Activated CD8-positive, alpha-beta memory T cell treated with anti-CD3 and anti-CD28 coated beads, Interleukin-2, amount 50 U/mL, for 48 hours (primary cell): ENCODE measurements at regions not wholly inside any gene's neighbourhood (a gene's known extent, or its start where the extent isn't known, plus 50 kb on each side); places are given as distances from the start of the nearest gene placed in this dataset.
A peak's percentile ranks its signal among the peaks of the same experiment; 100 is the strongest.

ENCODE experiments used
- DNase-seq: peaks from one replicate; pipeline ENCODE4 v3.0.0-alpha.2; 2020

DNA sequence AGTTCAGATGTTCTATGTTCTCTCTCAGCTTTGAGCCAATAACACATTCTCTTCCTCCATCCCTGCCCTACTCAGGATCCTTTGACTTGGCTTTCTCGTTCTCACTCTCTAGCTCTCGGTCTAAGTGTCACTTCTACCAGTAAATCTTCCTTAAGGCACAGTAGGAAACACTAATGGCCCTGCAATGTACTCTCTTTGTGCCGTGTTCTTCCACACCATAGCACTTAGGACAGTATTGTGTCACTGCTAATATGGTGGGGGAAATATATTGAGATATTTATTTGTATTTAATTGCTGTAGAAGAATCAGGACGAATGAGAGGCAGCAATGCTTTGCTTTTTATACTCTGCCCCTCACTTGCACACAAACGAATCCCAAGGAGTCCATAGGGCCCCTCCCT, 493.1 kb downstream of the SHISA9 start:
- DNase-seq, result no peak

GRCh38 chr16:13397126-13397525, 495.7 kb downstream of the SHISA9 start:
- no peak for DNase-seq

- no peak for DNase-seq
Observed at GRCh38 chr16:13401641-13402040, 500.2 kb downstream of the SHISA9 start.

DNA sequence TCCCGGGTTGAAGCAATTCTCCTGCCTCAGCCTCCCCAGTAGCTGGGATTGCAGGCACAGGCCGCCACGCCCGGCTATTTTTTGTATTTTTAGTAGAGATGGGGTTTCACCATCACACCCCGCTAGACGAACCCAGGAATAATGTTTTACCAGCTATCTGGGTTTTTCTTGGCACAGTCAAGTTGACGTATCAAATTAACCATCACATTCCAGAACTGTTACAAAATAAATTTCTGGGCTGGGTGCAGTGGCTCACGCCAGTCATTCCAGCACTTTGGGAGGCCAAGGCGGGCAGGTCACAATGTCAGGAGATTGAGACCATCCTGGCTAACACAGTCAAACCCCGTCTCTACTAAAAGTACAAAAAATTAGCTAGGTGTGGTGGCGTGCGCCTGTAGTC, 501.2 kb downstream of the SHISA9 start:
- DNase-seq, result no peak

DNA sequence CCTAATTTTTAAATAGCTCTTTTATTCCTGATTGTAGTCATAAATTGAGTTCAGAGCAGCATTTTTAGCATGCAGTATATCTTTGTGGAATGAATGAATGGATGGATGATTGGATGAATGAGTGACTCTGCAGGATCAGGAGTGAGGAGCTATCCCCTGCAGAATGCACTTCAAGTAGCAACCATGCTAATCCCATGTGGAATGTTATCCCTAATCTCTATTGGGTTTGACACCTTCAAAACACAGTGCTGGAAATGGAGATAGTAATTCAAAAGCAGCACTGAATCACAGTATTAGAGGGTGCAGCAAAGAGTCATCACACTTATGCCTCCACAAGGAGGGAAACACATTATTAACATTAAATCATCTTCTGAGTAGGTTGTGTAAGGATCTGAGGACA, 501.9 kb downstream of the SHISA9 start:
- DNase-seq, result no peak

- no peak for DNase-seq
Observed at GRCh38 chr16:13414154-13414553, 505.8 kb upstream of the ERCC4 start.

DNA sequence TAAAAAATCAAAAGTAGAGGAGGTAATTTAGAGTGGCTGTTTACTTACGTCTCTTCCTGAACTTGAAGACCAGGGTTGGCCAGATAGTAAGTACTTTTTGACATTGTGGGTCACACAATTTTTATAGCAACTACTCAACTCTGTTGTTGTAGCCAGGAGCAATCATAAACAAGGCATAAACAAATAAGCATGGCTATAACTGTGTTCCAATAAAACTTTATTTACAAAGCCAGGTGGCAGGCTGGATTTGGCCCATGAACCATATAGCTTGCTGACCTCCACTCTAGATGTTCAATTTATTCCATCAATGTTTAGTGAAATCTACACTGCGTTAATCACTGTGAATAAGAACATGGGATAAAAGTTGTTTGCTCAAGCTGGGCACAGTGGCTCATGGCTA, 500.4 kb upstream of the ERCC4 start:
- DNase-seq, result no peak

DNA sequence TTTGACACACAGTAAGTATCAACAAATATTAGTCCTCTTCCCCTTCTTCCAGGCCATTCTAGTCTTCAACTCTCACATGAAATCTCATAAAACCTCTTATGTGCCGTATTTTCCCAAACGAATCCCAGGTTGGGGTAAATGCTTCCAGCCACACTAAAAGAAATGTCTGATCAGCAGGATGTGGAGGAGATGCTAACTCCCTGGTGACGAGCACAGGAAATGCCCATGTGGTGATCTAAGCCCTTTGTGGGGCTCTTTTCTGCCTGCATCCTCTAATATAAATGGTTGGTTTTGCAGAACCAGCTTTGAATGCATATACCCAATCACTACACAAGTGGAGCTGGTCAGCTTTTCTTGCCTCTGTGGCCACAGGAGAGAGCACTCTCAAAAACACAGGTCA, 498.2 kb upstream of the ERCC4 start:
- DNase-seq, result no peak

DNA sequence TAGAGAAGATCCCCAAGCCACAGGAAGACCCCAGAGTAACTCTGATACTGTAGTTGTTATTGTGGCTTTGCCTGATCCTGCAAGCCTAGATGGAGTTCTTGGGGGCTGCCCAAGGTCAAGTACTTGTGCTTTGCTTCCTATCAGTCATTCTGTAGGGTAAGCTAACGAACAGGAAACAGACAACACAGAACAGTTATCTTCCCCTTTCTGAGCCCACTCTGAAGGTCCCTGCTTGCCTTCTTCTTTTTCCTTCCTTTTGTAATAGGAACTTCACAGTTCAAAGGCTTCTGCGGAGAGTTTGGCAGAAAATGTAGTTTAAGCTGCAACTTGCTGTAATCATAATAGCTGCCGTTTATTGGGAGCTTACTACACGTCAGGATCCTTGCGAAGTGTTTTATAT, 494.1 kb upstream of the ERCC4 start:
- no peak for DNase-seq

GRCh38 chr16:13426269-13426668, 493.7 kb upstream of the ERCC4 start:
- DNase-seq, result no peak

DNA sequence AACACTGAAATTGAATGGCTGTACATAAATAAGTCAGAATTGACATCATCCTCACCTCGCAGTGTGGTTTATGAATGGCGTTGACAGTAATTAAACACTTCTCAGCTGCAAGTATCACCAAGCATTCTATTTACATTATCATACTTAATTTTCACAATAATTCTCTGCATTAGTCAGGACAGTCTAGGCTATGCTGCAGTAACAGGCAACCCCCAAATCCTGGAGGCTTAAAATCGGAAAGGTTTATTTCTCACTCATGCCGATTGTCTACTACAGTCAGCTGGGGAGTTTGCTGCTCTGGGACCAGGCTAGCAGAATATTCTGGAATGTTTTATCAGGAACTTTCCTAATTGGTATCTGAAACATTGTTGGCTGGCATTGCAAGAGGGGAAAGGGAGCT, 493.2 kb upstream of the ERCC4 start:
- no peak for DNase-seq

DNA sequence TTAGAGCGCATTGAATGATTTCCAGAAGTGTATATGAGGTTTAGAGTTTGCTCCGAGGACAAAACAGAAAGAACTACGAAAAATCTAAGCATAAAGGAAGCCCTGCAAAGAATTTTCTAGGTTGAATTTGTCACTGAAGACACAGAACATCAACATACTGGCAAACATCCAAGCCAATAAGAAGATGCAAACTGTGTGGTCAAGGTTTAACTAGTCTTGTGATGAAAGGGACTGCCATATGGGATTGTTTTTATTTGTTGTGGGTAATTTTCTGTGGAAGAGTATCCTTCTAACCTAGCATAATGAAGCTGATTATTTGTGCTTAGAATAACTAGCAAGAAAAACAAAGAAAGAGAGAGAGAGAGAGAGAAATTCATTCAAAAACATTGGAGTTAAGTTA, 492.0 kb upstream of the ERCC4 start:
- no peak for DNase-seq

DNA sequence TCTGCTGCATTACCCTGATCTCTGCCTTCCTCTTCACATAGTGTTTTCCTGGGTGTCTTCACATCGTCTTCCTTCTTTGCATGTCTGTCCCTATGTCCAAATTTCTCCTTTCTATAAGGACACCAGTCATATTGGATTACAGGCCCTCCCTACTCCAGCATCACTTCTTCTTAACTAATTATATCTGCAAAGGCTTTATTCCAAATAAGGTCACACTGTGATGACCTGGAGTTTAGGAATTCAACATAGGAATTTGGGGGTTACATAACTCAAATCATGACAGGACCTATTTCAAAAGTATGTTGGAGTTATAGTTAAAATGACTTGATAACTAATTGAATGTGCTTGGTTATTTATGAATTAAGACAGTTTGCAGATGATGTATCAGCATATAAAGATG, 490.5 kb upstream of the ERCC4 start:
- no peak for DNase-seq

GRCh38 chr16:13435415-13435814, 484.5 kb upstream of the ERCC4 start:
- no peak for DNase-seq

GRCh38 chr16:13435873-13436474, 484.0 kb upstream of the ERCC4 start:
- DNase-seq, result no peak

GRCh38 chr16:13436641-13437412, 483.1 kb upstream of the ERCC4 start:
- no peak for DNase-seq

DNA sequence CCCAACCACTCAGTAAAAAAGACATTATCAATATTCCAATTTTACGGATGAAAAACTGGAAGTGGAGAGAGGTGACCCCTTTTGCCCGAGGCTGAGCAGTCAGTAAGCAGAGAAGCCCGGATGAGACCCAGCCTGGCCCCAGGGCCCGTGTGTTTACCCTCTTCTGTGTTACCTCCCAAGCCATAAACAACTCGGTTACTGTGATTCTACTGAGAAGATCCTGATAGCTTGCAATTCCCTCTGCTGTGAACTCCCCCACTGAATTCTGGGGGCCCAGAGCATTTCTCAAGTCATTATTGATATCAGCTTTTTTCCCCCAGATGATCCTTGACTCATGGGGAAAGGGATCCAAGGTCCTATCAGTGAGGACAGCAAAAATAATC, 482.6 kb upstream of the ERCC4 start:
- no peak for DNase-seq

- no peak for DNase-seq
Observed at GRCh38 chr16:13438064-13438463, 481.9 kb upstream of the ERCC4 start.

DNA sequence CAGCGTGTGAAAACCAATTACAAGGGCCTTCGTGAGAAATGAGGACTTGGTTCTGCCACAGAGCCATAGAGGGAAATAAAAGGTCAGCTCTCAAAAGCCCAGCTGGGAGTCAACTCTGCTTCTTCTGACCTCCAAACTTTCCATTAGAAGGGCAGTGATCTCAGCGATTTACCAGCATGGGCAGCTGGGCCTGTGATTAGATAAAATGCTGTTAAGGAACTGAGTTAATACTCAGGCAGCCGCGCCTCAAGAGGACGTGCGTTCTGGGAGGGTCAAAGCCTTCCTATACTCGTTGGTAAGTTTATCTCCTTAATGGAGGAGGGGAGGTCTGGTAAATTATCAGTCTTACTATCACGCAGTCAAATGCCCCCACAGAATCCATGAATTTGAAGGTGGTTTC, 480.2 kb upstream of the ERCC4 start:
- DNase-seq, result no peak

DNA sequence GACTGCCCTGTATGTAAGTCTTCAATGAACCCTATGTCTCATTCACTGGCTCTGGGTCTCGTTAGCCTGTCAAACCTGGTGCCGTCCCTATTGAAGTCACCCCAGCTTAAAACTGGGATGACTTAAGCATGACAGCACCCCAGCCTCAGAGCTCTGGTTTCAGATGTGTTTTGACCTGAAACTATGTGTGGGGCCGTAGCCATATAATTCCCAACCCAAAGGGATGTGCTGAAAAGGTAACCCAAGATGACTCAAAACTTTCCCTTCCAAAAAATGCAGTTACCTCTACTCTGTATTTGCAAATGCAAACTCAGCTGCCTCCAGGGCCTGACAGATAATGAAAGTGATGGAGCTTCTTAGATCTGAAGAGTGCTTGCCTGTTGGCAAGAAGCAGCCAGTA, 478.3 kb upstream of the ERCC4 start:
- no peak for DNase-seq

GRCh38 chr16:13448346-13448745, 471.6 kb upstream of the ERCC4 start:
- no peak for DNase-seq

DNA sequence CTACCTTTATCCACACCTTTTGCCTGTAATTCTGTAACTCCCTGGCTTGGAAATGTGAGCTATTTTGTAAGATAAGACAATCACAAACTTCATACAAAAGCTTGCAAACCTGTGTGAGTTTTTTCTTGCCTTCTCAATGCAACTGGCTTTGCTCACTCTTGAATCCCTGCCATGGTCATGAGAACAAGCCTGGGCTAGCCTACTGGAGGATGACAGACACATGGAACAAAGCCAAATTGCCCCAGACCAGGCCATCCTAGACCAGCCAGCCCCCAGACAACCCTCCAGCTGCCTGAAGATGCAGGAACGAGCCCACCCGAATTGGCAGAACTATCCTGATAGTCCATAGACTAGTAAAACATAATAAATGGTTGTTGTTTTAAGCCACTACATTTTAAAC, 466.6 kb upstream of the ERCC4 start:
- no peak for DNase-seq

GRCh38 chr16:13453938-13454553, 465.9 kb upstream of the ERCC4 start:
- peak; percentile 52 for DNase-seq

DNA sequence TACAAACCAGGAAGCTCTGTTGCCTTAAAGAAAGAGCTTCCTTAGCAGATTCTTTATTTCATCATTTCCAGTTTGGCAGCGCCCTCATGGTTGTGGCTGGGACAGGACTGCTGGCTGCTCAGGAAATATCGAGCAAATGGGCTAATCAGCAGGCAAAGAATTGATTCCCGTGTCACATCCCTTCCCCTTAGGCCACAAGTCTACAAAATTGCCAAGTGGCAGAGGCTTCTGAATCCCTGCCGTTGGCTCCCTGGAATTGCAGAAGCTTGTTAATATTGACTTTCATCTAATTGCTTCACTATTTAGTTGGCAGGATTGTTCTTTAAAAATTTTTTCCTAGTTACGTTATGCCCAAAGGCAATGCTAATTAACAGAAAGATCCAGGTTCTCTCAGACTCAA, 456.3 kb upstream of the ERCC4 start:
- no peak for DNase-seq

DNA sequence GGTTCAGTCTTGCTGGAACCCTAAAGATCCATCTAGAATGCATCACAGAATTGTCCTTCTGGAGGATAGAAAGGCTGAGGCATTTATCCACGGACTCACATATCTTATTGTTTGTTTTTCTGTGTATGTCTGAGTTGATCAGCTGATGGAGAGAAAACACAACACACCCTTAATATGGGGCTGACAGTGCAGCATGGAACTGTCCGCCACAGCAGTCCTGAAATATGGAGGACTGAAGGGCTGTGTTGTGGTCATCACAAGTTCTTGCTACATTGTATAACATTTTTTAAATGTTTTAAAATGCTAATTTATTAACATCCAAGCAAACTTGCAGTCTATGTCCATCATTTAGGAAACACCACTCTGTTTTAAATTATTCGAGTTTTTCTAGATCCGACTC, 448.9 kb upstream of the ERCC4 start:
- DNase-seq, result no peak
